ENCODE measurements at regions not wholly inside any gene's neighbourhood (a gene's known extent, or its start where the extent isn't known, plus 50 kb on each side); places are given as distances from the start of the nearest gene placed in this dataset.

GRCh38 chr10:5311617-5312016 is 53.1 kb upstream of the UCN3 start:
- H4K8ac ChIP-seq (ENCODE audit: low read depth in 2 of 2, low read length in 2 of 2): no peak overlapping the region
- no peaks in the 10 kb centered on the region for H3K9me3 ChIP-seq (ENCODE audit: control insufficient read depth, insufficient read depth, low read length)
- TF ChIP-seq NFE2L2 (IDR thresholded peaks at IDR 0.05; ENCODE audit: low read depth, low read length): no peak
- TF ChIP-seq MAZ (IDR thresholded peaks at IDR 0.05; ENCODE audit: borderline replicate concordance, low read depth, low read length): no peak
- TF ChIP-seq BHLHE40 (IDR thresholded peaks at IDR 0.05; ENCODE audit: low read depth, low read length): no peak
- no peak for TF ChIP-seq CHD1 (IDR thresholded peaks at IDR 0.05; ENCODE audit: low read depth, low read length)
- no peak for TF ChIP-seq RCOR1 (IDR thresholded peaks at IDR 0.05; ENCODE audit: insufficient replicate concordance, low read length)
- no peak for TF ChIP-seq USF2 (IDR thresholded peaks at IDR 0.05; ENCODE audit: low read depth, low read length)
- TF ChIP-seq POLR2A (IDR thresholded peaks at IDR 0.05; ENCODE audit: low read depth, low read length): no peak
- TF ChIP-seq RFX5 (IDR thresholded peaks at IDR 0.05; ENCODE audit: low read depth, low read length): no peak
- TF ChIP-seq RAD21 (IDR thresholded peaks at IDR 0.05; ENCODE audit: low read length): no peak
- no peak for TF ChIP-seq MXI1 (IDR thresholded peaks at IDR 0.05; ENCODE audit: borderline replicate concordance, low read depth, low read length)
- no peak for TF ChIP-seq CEBPB (IDR thresholded peaks at IDR 0.05; ENCODE audit: low read depth, low read length)
- no peak for TF ChIP-seq CTCF (conservative IDR thresholded peaks at IDR 0.05; ENCODE audit: low read depth, low read length)
- no peak for TF ChIP-seq FOS (IDR thresholded peaks at IDR 0.05; ENCODE audit: low read depth, low read length)
- no peak for TF ChIP-seq MAFK (IDR thresholded peaks at IDR 0.05; ENCODE audit: low read depth, low read length)
- TF ChIP-seq SMC3 (IDR thresholded peaks at IDR 0.05; ENCODE audit: low read depth, low read length): no peak
- no peak overlapping the region for H3K23ac ChIP-seq (ENCODE audit: low read depth, low read length)
- ATAC-seq (ENCODE audit: low read depth) (no peak), DNase-seq (no peak)
- H3K14ac ChIP-seq (replicated peaks; ENCODE audit: low read depth, low read length): no peak overlapping the region
- no peak overlapping the region for H3K4me2 ChIP-seq (ENCODE audit: low read depth, low read length)
- intact Hi-C loops (cut with micrococcal nuclease): no loop called here
- dilution Hi-C loops (cut with HindIII; ENCODE audit: low sequenced_read_pairs, unreplicated experiment): no loop called here
- H3K18ac ChIP-seq (ENCODE audit: low read depth, low read length): no peak overlapping the region
- no peak overlapping the region for H3K56ac ChIP-seq (ENCODE audit: extremely low read depth, insufficient read depth, low read length)
- H2AK9ac ChIP-seq (replicated peaks; ENCODE audit: low read depth, low read length, poor library complexity): no peak overlapping the region
- BruUV-seq (replicated peaks): no TSS peak
- no peaks in the 10 kb centered on the region for H3K4me1 ChIP-seq (ENCODE audit: control insufficient read depth, insufficient read depth, low read length)
- no peaks in the 10 kb centered on the region for H3K36me3 ChIP-seq (ENCODE audit: control insufficient read depth, insufficient read depth, low read length)
- no CpG with 5 or more reads among the region's 1 CpG for WGBS, 2 experiments (ENCODE audit: extremely low coverage in 2 of 2, insufficient read length in 1 of 2)
- H3K4ac ChIP-seq (ENCODE audit: low read depth, low read length): no peak overlapping the region
- H3K27me3 ChIP-seq (ENCODE audit: control insufficient read depth, insufficient read depth, low read length): 0 out of 2 replicates have a peak, but pooled peaks cover 1% of the 10 kb centered on the region
- no peaks in the 10 kb centered on the region for H3K79me1 ChIP-seq (ENCODE audit: low read depth in 1 of 2, low read length in 2 of 2)
- ChIA-PET CTCF (interaction anchor here (0.7 kb wide), 1 partner anchor 1478 kb away, joined by 4 read pairs; no protein-coding TSS in a partner anchor), POLR2A (ENCODE audit: unreplicated experiment) (no interaction called here)
- no peak overlapping the region for H2BK15ac ChIP-seq (ENCODE audit: low read depth, low read length)
- no peak overlapping the region for H3K4me3 ChIP-seq (ENCODE audit: insufficient read depth, low read depth, low read length)
- H2BK20ac ChIP-seq (ENCODE audit: low read depth, low read length): no peak overlapping the region
- H2AFZ ChIP-seq (replicated peaks; ENCODE audit: low read length, poor library complexity): no peak overlapping the region
- H3K9me1 ChIP-seq (ENCODE audit: insufficient read depth, low read length): no peaks in the 10 kb centered on the region
- no peak overlapping the region for H2BK120ac ChIP-seq (ENCODE audit: low read depth, low read length)
- no peaks in the 10 kb centered on the region for H4K20me1 ChIP-seq (ENCODE audit: insufficient read depth, low read length)
- H2BK5ac ChIP-seq (ENCODE audit: low read depth, low read length, poor library complexity, severe bottlenecking): no peak overlapping the region
- in situ Hi-C loops (cut with MboI; ENCODE audit: low sequenced_read_pairs): no loop called here
- no peak overlapping the region for H2AK5ac ChIP-seq (ENCODE audit: low read depth, low read length)
- no peak overlapping the region for H4K91ac ChIP-seq (ENCODE audit: insufficient read depth, low read depth, low read length)
- H3K27ac ChIP-seq (ENCODE audit: insufficient read depth, low read length): no peak overlapping the region
- no peak overlapping the region for H3K9ac ChIP-seq (ENCODE audit: low read depth, low read length)
- H4K5ac ChIP-seq (ENCODE audit: low read depth, low read length): no peak overlapping the region
